Renal pelvis (tissue), 1 donor: ENCODE measurements at regions not wholly inside any gene's neighbourhood (a gene's known extent, or its start where the extent isn't known, plus 50 kb on each side); places are given as distances from the start of the nearest gene placed in this dataset.

Experiments
- DNase-seq: peaks from one replicate; pipeline ENCODE4 v3.0.0-alpha.2; 2013

GRCh38 chr5:142508591-142508990 is 177.3 kb downstream of the FGF1 start:
- DNase-seq: no peak

DNA sequence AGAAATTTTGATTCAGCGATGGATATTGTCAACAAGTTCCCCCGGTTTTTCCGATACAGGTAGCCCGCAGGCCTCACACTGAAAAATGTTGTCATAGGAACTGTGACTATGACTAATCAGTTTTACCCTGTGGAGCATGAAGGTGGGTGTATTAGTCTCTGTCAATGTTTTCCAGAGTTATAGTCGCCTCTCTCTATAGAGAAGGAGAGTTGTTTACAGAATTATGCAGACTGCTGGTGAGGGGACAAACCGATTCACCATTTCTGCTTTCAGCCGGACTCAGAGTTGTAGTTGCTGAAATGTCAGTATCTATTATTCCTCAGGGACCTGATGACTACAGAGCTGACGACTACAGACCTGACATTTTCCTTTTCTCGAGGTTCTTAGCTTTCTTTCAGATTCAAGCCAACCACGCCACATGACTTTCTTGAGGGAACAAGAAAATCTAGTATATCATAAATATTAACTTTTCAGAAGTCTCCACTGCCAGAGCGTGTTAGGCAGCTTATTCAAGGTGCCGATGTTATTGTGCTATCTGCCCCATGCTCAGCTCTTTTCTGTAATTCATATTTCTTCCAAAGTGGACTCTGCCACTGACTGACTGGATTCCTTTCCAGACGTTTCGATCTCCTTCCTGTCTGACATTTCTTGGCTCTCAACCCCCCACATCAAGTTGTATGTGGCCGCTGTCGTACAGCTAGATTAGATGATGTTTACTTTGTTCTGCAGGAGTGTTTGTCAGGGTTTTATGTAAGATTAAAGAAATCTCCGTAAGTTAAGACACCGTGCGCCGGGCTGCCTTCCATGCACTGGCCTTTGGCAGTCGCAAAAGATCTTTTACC is 178.1 kb downstream of the FGF1 start:
- DNase-seq: peak; percentile 60

- DNase-seq: no peak
Observed at GRCh38 chr5:142506756-142507155, 179.1 kb downstream of the FGF1 start.

DNA sequence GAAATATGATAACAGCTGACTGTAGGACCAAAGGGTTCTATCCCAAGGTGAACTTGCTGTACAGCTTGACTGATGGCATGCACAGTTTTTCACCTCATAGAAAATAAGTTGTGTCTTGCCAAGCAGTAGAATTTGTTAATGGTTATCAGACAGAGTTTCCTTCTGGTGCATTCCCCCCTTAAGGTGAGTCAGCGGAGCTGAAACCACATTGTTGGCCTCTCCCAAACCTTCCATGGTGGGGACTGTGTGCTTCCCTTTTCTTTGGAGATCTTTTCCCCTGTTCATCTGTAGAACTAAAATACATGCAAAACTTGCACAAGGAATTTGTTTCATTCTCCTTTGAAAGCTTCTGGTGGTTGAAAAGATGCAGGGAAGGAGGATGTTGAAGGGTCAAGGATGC is 179.8 kb downstream of the FGF1 start:
- DNase-seq: no peak

DNA sequence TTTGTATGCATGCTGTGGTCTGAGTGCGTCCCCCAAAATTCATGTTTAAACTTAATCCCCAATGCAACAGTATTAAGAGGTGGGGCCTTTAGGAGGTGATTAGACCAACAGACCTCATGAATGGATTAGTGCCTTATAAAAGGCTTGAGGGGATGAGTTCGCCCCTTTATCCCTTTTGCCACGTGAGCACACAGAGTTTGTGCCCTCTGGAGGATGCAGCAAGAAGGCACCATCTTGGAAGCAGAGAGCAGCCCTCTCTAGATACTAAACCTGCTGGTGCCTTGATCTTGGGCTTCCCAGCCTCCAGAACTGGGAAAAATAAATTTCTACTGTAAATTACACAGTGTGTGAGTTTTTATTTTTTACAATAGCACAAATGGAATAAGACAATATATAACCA is 177.1 kb upstream of the SPRY4 start:
- DNase-seq: no peak

- DNase-seq: no peak
Observed at GRCh38 chr5:142500227-142500905, 175.5 kb upstream of the SPRY4 start.

DNA sequence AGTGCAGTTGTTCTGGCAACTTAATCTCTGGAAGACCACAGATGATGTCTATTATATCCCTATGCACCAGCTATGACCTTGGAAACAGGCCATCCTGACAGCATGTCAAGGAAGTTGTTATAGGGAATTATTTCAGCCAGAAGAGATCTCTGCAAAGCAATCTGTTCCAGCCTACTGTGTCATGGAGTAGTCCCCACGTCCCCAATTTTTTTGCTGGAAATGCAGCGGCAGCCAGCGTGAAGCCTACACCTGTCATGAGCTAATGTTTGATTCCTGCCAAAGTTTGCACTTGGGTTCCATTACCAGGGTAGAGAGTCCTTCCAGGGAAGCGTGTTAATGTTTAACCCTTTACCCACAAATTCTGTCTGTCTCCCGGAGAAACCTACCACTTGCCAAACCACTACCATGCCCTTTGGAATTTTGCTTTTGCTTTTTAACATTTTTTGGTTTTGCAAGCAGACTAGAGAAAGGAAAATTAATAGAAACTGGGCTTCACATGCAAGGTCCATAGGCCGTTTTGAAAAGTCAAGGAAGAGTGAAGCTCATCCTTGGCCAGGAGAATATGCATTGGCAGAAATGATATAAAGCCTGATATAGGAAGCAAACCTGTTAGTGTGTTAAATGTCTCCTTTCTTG is 174.9 kb upstream of the SPRY4 start:
- peak; percentile 39 for DNase-seq

GRCh38 chr5:142498298-142498697 is 173.5 kb upstream of the SPRY4 start:
- no peak for DNase-seq

DNA sequence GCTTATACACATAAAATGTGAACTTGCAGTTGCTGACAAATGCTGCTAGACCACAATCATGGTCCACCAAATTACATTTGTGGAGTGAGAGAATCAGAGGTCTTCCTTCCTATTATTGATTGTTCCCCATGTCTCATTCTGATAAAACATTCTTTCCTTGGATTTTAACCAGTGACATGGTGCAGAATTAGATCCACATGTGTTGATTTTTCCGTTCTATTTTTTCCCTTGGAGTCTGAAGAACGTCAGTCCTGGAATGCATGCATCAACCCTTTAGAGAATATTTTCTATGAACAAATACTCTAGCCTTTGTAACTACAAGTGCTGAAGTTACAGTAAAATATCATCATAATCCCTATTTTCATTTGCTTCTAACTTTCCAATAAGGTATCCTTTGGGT is 170.7 kb upstream of the SPRY4 start:
- DNase-seq: no peak

DNA sequence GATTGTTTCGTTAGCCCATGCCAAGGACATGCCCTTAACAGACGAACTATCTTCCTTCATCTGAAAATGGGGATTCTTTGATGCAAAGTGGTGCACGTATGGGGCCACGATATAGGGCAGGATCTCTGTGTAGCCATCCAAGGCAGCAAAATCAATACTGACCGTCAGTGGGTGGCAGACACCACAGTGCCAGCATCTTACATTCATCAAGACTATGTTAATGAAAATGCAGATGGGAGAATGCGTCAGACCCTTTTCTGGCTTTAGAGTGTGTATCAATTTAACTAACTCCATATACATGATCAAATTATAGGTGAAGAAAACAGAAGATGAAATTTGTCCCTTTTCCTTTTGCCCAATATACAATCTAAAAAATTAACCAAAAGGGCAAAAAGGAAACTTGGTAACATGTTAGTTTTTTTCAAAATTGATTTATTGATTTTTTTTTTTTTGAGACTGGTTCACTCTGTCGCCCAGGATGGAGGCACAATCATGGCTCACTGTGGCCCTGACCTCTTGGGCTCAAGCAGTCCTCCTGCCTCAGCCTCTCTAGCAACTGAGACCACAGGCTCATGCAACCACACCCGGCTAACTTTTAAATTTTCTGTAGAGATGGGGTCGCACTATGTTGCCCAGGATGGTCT is 169.2 kb upstream of the SPRY4 start:
- no peak for DNase-seq

- DNase-seq: no peak
Observed at GRCh38 chr5:142492781-142493281, 168.0 kb upstream of the SPRY4 start.

DNA sequence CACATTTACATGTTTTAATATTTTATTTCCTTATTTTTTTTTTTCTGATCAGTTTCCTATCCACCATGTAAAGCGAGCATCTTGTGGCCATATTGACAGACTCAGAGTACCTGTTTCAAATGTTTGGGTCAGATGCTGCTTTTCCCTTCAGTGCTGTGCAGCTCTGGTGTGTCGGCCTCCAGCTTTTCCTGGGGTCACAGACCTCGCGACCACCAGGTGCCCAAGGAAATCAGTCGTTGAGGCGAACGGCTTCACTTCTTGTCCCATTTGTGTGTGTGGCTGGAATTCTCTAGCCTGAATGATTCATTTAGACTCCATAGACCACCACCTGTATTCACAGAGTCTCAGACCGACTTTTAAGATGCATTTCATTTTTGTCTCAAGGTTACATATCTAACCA is 166.9 kb upstream of the SPRY4 start:
- DNase-seq: no peak

DNA sequence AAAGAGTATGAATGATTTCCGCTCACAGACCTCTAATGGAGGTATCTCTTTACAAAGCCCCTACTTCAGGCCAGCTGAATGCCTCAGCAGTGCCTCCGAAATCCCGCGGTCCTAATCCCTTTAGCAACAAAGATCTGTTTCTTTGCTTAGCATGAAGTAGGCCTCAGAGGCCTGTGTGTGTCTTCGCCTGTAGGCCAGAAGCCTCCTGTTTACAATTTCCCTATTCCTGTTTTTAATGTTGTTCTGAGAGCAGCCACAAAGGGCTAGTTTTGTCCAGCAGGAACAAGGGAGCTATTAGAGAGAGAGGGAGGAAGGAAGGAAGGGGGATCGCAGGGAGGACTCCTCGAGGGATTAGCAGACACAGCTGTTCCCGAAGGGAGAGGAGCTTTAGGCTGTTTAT is 166.4 kb upstream of the SPRY4 start:
- no peak for DNase-seq

DNA sequence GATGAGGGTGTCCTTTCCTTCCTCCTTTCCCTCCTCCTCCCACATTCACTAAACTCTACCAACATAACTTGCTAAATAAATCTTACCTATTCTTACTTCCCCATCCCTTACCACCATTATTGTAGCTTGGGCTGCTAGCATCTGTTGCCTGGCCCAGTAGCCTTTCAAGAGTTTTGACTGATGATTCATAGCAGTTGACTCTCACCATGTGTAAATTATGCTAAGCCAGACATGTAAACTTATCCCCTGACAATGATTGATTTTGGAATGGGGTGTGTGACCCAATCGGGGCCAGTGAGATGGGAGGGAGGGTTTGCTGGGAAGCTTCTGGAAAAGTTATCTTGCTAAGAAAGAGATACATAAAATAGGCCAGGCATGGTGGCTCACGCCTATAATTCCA is 161.8 kb upstream of the SPRY4 start:
- no peak for DNase-seq

DNA sequence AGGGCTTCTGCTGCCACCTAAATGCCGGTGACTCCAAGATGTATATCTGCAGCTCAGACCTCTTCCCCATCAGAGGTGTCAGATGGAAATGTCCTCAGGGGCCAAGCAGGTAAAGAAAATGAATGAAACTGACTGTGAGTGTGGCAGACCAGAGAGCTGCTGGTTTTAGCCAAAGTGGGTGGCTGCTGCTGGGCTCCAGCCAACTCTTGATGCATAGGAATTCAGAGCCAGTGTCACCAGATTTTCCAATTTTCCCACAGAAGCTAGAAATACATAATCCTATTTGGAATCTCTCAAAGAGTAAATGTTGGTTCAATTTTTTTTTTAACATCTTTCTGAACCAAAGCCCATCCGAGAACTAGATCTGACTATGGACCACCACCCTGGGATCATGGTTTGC is 161.2 kb upstream of the SPRY4 start:
- no peak for DNase-seq

GRCh38 chr5:142484821-142485387 is 160.1 kb upstream of the SPRY4 start:
- no peak for DNase-seq

DNA sequence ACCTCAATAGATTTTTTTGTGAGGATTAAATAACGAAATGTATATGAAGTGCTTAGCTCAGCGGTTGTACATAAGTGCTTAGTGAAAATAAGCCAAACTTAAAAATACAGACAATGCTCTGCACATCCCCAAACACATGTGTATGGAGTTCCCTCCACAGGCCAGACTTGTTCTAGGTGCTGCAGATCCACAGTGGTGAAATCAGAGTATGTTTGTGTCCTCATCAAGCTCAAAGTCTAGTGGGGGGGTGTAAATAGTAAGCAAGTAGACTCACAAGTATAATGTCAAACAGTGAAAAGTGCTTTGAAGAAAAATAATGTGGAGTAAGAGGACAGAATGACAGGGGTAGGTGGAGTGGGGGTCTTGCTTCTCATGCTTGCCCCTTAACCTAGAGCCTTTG is 157.4 kb upstream of the SPRY4 start:
- no peak for DNase-seq

DNA sequence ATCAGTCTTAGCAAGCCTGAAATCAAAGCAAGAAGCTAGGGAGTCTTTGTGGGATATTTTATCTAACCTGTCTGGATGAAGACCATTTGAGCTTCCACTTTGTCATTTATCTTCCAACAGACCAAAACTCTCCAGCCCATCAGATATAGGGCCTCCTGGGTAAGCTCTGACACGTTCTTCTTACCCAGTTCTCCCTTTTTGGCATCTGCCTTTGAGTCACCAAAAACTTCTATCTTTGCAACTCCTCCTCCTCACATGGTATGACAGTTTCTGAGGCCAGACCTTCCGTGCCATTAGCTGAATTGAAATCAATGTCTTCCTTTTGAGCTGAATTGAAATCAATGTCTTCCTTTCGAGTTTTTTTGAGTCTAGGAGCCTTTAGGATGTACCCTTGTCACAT is 156.6 kb upstream of the SPRY4 start:
- DNase-seq: no peak

DNA sequence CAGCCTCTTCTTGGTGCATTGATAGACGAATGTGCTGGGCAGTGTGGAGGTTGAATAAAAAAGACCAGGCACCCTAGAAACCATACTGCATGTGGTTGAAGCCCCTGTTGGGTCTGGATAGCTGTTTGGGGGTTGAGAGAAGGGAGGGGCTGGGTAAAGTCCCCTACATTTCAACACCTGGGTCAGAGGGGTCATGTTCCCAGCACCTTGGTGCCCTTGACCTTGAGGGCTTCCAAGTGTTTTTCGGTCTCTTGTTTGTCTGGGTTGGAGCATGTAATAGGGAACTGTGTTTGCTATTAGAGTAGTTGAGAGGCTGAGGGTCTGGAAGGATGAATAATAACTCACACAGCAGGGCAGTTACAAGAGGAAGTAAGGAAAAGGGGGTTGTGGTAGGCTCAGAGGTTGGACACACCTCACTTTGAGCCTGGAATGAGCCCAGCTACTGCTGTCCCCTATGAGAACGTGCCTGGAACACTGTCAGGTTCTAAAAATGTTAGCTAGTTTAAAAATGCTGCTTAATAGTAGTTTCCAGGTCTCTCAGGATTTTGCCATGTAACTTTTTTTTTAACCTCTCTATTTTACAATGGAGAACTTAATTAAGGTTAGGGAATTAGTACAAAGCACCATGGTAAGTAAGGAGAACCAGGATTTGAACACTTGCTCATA is 155.2 kb upstream of the SPRY4 start:
- DNase-seq: no peak

DNA sequence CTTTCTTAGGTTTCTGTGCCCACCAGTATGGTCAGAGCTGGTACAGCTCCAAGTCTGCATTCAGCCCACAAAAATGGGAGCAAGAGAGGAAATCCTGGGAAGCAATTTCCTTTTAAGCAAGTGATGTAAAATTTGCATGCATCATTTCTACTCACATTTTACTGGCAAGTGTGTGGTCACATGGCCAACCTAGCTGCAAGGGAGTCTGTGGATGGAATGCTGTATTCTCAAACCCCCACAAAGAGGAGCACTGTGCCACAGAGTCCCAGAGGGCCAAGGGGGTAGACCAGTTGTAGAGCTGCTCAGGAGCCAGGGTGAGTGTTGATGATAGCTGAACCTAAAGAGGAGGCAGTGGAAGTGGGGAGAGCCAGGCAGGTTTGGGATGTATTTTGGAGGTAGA is 154.3 kb upstream of the SPRY4 start:
- DNase-seq: no peak

- DNase-seq: no peak
Observed at GRCh38 chr5:142478113-142478512, 153.3 kb upstream of the SPRY4 start.

DNA sequence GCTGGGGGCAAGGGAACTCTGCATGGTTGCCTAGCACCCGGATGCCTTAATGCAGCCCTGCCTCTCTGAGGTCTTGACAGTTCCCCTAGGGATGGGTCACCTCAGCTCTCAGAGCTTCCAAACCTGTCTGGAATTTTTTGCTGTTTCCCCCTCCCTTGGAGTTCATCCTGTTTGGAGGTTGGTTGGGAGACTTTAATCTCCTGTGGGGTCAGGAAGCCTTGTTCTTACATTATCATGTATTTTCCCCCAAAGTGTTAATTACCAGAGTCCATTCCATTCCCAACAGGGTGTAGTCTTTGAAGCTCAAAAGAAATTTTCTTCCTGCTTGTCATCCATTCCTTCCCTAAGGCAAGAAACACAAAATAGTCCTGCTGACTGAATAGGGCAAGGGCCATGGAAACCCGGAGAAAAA is 150.3 kb upstream of the SPRY4 start:
- DNase-seq: no peak
